GM18907 (cell line): ENCODE measurements at regions not wholly inside any gene's neighbourhood (a gene's known extent, or its start where the extent isn't known, plus 50 kb on each side); places are given as distances from the start of the nearest gene placed in this dataset.
"Not testable (repeated sequence)": the region's sequence is repeated elsewhere in the genome, so short reads cannot be mapped to it uniquely, and the experiment has no call there.

Experiments
- ATAC-seq: cut with Tn5 transposase; IDR thresholded peaks from one replicate; pipeline ENCODE4 v1.9.1; 2021; ENCODE audit warnings: mild to moderate bottlenecking, moderate library complexity; ENCODE audit not compliant: unreplicated experiment

DNA sequence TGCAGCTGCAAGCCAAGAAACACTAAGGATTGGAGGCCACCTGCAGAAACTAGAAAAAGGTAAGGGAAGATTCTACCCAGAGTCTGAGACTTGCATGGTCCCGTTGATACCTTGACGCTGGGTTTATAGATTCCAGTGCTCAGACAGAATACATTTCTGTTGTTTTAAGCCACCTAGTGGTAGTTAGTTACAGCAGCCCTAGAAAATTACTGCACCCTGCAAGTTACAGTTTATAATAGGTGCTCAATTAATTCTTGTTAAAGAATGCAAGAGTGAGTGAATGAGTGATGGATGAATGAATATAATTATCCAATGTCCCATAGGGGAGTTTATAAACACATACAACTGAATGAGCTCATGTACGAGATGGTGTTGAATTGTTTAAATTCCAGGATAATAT, 453.1 kb upstream of the SLC35B3 start:
- ATAC-seq: no peak

- ATAC-seq: no peak
Observed at GRCh38 chr6:8881663-8882062, 446.3 kb upstream of the SLC35B3 start.

- ATAC-seq: no peak
Observed at GRCh38 chr6:8879334-8879733, 444.0 kb upstream of the SLC35B3 start.

DNA sequence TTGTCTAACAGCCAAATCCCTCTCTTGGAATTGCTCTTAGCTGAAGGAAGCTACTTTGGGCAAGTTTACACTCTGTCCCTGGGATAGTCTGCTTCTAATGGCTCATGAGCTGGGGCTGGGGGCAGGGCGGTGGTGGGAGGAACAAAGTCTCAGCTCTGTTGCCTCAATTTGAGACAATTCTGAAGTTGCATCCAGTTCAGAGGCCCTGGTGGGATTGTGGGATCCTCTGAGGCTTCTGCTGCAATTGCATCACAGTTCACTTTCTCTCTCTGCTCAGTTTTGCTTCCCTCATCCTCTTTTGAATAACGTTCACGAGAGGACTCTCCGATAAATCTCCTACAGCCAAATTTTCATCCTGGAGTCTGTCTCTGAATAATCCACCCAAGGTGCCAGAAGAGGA, 440.6 kb upstream of the SLC35B3 start:
- ATAC-seq: no peak

DNA sequence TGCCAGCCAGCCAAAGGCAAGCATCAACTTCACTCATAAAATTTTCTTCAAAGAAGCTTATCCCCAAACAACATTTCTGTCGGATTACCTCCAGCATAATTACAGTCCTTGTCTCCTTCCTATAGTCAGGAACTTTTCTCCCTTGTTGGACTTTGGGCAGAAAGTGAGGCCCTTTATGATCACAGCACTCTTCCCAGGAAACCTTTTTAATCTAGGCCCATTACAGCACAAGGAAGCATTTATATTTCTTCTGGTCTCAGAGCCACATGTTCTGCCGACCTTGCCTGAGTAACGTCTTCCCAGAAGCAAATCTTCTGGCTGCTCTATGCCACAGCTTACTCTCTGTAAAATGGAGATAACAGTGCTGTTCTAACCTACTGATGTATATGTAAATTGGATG, 437.2 kb upstream of the SLC35B3 start:
- ATAC-seq: no peak

- no peak for ATAC-seq
Observed at GRCh38 chr6:8865451-8865850, 430.1 kb upstream of the SLC35B3 start.

- ATAC-seq: no peak
Observed at GRCh38 chr6:8860671-8861070, 425.3 kb upstream of the SLC35B3 start.

DNA sequence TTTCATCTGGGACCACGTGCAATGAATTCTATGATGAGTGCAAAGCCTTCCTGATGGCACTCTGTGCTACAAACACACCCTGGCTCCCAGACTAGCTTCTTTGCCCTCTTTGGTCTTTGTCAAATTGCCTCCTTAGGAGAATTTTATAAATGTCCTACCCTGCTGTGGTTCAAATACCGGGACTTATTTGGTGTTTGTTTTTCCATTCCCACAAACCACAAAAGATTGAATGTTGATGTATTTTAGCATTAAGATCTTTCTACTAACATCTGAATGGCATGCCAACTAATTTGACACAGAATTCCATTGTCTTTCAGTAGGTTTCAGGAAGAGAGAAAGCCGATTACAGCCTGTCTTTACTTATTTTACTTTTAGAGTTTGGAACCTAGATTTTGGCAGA, 424.2 kb upstream of the SLC35B3 start:
- ATAC-seq: no peak

GRCh38 chr6:8858854-8859331, 423.5 kb upstream of the SLC35B3 start:
- no peak for ATAC-seq

DNA sequence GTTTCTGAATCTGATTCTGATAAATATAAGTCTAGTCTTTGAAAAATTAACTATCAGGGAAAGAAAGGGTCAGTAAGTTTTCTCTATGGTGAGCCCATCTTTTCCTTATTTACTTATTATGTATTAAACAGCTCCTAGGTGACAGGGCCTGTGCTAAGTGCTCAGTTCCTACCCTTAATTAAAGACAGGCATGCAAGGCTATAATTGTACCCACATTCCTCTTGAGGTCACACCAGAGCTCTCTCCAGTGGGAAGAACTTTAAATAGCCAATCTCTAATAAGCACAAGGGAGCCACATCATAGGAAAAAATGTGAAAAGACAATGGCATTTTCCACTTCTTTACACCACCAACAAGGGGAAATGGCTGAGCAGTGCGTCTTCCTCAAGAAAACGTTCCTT, 421.8 kb upstream of the SLC35B3 start:
- no peak for ATAC-seq

DNA sequence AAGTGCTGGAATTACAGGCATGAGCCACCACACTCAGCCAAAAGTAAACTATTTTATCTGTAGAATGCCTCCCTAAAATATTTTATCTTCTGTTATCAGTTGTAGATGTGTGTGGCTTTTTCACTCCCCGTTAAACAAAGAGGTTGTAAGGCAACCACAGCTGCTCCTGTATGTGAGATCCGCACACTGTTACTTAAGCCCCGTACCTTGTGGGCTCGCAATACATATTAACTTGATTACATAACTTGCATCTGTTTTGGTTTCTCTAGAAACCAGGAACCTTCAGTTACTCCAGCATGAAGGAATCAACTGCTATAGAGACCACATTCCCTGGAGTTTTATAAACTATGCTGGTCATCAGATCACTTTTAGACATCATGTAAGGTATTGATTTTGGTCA, 420.1 kb upstream of the SLC35B3 start:
- ATAC-seq: no peak

- ATAC-seq: no peak
Observed at GRCh38 chr6:8852332-8852731, 417.0 kb upstream of the SLC35B3 start.

GRCh38 chr6:8846680-8847079, 411.3 kb upstream of the SLC35B3 start:
- not testable (repeated sequence) for ATAC-seq

DNA sequence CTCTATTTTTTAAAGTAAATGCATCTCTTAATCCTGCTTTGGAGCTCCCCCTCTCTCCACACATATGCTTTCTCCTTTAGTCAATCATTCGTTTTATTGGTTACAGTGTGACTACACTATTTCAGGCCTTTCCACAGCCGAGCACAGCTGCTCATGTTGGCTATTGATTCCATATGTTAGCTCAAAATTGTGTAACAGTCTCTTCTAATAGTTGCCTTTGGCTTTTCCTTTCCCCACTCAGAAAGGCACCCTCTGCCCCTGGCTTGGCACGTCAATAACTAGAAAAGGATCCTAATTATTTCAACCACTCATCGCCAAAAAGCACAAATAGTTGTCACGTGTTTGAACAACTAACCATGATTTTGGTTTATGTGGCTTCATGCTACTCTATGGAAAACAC, 410.3 kb upstream of the SLC35B3 start:
- ATAC-seq: no peak

- no peak for ATAC-seq
Observed at GRCh38 chr6:8844968-8845367, 409.6 kb upstream of the SLC35B3 start.

DNA sequence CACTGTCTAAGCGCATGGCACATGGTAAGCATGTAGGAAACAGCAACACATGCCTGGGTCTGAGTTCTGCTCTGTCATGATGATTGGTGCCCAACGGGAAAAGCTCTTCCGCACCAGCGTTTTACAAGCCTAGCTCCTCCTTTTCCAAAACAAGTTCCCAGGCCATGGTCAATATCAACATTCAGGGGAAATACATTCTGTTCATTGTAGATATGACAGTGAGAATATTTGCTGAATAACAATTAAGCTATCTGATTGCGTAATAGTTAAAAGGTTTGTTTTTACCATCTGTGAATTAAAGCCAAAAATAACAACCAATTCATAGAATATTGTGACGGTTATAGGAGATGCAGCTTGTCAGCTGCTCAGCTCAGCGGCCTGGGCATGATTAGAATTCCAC, 404.3 kb upstream of the SLC35B3 start:
- no peak for ATAC-seq

- no peak for ATAC-seq
Observed at GRCh38 chr6:8837343-8837742, 402.0 kb upstream of the SLC35B3 start.

GRCh38 chr6:8832695-8833094, 397.4 kb upstream of the SLC35B3 start:
- ATAC-seq: not testable (repeated sequence)

DNA sequence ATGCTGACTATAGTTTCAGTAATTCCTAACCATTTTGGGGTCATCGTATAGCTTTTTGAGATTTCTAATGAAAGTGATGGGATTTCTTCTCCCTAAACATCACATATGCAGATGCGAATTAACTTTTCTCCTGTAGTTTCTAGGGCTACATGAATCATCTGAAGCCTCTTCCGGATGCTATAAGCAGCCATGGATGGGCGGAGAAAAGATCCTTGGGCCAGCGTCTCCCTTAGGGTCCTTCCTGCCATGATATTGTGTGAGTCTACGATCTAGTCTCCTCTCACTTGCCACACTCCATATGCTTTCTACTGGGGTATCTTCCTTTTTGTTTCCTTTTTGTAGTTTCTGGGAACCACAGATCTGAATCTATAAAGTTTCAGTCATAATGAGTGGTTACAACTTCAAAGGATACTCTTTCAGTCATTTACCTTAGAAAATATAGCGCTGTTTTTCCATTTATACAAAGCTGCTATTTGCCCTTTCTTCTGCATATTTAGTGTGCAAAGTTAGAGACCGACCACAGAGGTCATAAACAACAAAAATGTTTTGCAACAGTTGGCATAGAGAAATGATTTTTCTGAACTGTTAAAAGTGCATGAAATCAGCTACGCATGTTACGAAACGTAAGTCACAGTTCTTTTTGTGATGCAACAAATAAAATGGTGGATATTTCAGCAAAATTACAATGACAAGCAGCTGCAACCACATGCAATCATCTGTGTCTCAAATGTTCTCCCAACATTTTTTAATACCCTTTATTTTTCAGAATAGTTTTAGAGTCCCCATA, 396.2 kb upstream of the SLC35B3 start:
- ATAC-seq: no peak

- ATAC-seq: no peak
Observed at GRCh38 chr6:8830794-8831193, 395.4 kb upstream of the SLC35B3 start.

DNA sequence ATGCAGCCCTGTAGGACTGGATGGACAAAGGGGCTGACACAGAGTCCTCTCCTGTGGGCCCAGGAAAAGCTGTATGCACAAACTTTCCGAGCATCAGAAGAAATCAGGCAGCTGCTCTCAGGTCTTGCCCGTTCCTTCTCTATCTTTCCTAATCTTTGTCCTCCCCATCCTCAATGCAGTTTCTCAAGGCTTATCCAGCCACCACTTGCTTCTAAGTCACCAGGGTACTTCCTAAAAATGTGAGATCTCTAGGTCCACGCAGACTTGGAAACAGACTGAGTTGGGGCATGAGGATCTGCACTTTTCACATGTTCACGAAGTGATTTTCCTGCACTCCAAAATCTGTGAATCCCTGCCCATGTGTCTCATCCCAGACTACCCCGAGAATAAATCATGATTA, 394.5 kb upstream of the SLC35B3 start:
- ATAC-seq: no peak

- no peak for ATAC-seq
Observed at GRCh38 chr6:8829296-8829695, 394.0 kb upstream of the SLC35B3 start.

DNA sequence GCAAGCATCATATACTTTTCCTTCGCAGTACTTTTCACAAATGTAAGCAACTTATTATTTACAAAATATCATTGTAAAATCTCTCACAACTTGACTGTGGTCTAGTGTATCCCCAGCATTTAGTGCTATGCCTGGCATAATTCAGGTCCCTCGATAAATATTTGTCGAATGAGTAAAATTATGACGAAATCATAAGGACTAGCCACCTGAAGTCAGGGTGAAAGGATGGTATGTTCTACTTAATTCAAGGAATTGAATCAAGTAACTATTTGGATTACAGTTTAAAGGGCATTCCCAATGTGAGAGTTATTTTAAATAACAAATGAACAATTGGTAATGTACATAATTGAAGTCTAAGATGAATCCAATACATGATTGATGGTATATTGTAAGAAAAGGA, 393.0 kb upstream of the SLC35B3 start:
- no peak for ATAC-seq
